A673 (cell line): ENCODE measurements at regions not wholly inside any gene's neighbourhood (a gene's known extent, or its start where the extent isn't known, plus 50 kb on each side); places are given as distances from the start of the nearest gene placed in this dataset.

ENCODE experiments used
- BruUV-seq: library from RNA; stranded (reverse); fragments of 400-500 nt; replicated peaks from 2 replicates; lab custom pipeline; 2021; lab: Mats Ljungman, UMichigan
- CTCF ChIA-PET: fragments of 300-600 bp; sonication (Branson Sonifier 250); formaldehyde crosslinking; loops from one replicate; lab custom pipeline; 2022; ENCODE audit warnings: antibody characterized with exemption; lab: Charles Lee
- POLR2A ChIA-PET: fragments of 300-600 bp; sonication (Branson Sonifier 250); formaldehyde crosslinking; loops from one replicate; lab custom pipeline; 2022; ENCODE audit warnings: antibody characterized with exemption; ENCODE audit not compliant: low non-redundant PET; lab: Charles Lee
- DNase-seq: peaks from one replicate; pipeline ENCODE4 v3.0.0-alpha.2; 2015; ENCODE audit warnings: low spot score
- H3K27ac ChIP-seq: fragments of 200-600 bp; sonication (generic); 2 replicates; pipeline ENCODE4 v1.5.1; 2016; ENCODE audit warnings: mixed run types, low read depth, mild to moderate bottlenecking, mixed read lengths, antibody characterized with exemption, low read length; ENCODE audit not compliant: poor library complexity, severe bottlenecking
- H3K27me3 ChIP-seq: fragments of 200-600 bp; sonication (generic); replicated peaks from 2 replicates; pipeline ENCODE4 v1.6.1; 2017; ENCODE audit warnings: mixed run types, low read depth, mild to moderate bottlenecking, mixed read lengths, antibody characterized with exemption, low read length; ENCODE audit not compliant: insufficient read depth, poor library complexity
- H3K36me3 ChIP-seq: fragments of 200-600 bp; sonication (generic); 2 replicates; pipeline ENCODE4 v1.6.1; 2016; ENCODE audit warnings: mixed run types, mild to moderate bottlenecking, mixed read lengths, antibody characterized with exemption, low read length; ENCODE audit not compliant: insufficient read depth, poor library complexity, severe bottlenecking
- H3K4me1 ChIP-seq: fragments of 200-600 bp; sonication (generic); 2 replicates; pipeline ENCODE4 v1.6.1; 2017; ENCODE audit warnings: mixed run types, mild to moderate bottlenecking, mixed read lengths, antibody characterized with exemption, low read length; ENCODE audit not compliant: insufficient read depth, poor library complexity, severe bottlenecking
- H3K4me3 ChIP-seq: fragments of 200-600 bp; sonication (generic); 2 replicates; pipeline ENCODE4 v1.5.1; 2016; ENCODE audit warnings: low read depth, mixed run types, mild to moderate bottlenecking, mixed read lengths, low read length; ENCODE audit not compliant: poor library complexity, severe bottlenecking
- H3K9me3 ChIP-seq: fragments of 200-600 bp; sonication (generic); 2 replicates; pipeline ENCODE4 v1.6.1; 2016; ENCODE audit warnings: mixed run types, low read depth, mild to moderate bottlenecking, mixed read lengths, antibody characterized with exemption, low read length; ENCODE audit not compliant: poor library complexity, severe bottlenecking
- CTCF ChIP-seq: fragments of 300-800, 200-600 bp; sonication (generic); conservative IDR thresholded peaks from 2 replicates; pipeline ENCODE4 v1.5.1; 2017; ENCODE audit warnings: low read depth, mild to moderate bottlenecking, antibody characterized with exemption, low read length, moderate library complexity, mixed read lengths
- EZH2 ChIP-seq: fragments of 200-600 bp; sonication (generic); IDR thresholded peaks from 2 replicates; pipeline ENCODE4 v1.6.1; 2017; ENCODE audit warnings: borderline replicate concordance, low read depth, mild to moderate bottlenecking, mixed read lengths, antibody characterized with exemption, low read length; ENCODE audit not compliant: poor library complexity, severe bottlenecking
- intact Hi-C: fragments of 100-400 bp; cut with micrococcal nuclease; formaldehyde crosslinking; loops from one replicate; pipeline ENCODE4 v1.10.0; 2022; ENCODE audit not compliant: unreplicated experiment

GRCh38 chr14:96944297-96944696 lies 147.1 kb downstream of the VRK1 start:
- Histone ChIP-seq H3K4me3 (no peak overlapping the region), H3K36me3 (no peaks in the 10 kb centered on the region), H3K9me3 (no peaks in the 10 kb centered on the region), H3K4me1 (no peaks in the 10 kb centered on the region), H3K27ac (no peak overlapping the region), H3K27me3 (no peaks in the 10 kb centered on the region)
- TF ChIP-seq CTCF (no peak), EZH2 (no peak)
- ChIA-PET CTCF (no interaction called here), POLR2A (no interaction called here)
- intact Hi-C loops: no loop called here
- no peak for DNase-seq
- BruUV-seq: no TSS peak

GRCh38 chr14:96945721-96946120 lies 148.5 kb downstream of the VRK1 start:
- no peaks in the 10 kb centered on the region for H3K9me3 ChIP-seq
- no peaks in the 10 kb centered on the region for H3K27me3 ChIP-seq
- no peak overlapping the region for H3K4me3 ChIP-seq
- H3K36me3 ChIP-seq: no peaks in the 10 kb centered on the region
- ChIA-PET CTCF (no interaction called here), POLR2A (no interaction called here)
- intact Hi-C loops: no loop called here
- H3K4me1 ChIP-seq: no peaks in the 10 kb centered on the region
- no peak for DNase-seq
- no peak overlapping the region for H3K27ac ChIP-seq
- TF ChIP-seq EZH2 (no peak), CTCF (no peak)
- no TSS peak for BruUV-seq

- Histone ChIP-seq H3K4me1 (no peaks in the 10 kb centered on the region), H3K27ac (no peak overlapping the region), H3K9me3 (no peaks in the 10 kb centered on the region), H3K36me3 (no peaks in the 10 kb centered on the region), H3K4me3 (no peak overlapping the region), H3K27me3 (no peaks in the 10 kb centered on the region)
- intact Hi-C loops: no loop called here
- CTCF ChIA-PET: no interaction called here
- no TSS peak for BruUV-seq
- POLR2A ChIA-PET: no interaction called here
- DNase-seq: no peak
- no peak for TF ChIP-seq CTCF
- no peak for TF ChIP-seq EZH2
These were observed 152.4 kb downstream of the VRK1 start for GRCh38 chr14:96949594-96949993.
